OCI-LY3 (cell line): ENCODE measurements at regions not wholly inside any gene's neighbourhood (a gene's known extent, or its start where the extent isn't known, plus 50 kb on each side); places are given as distances from the start of the nearest gene placed in this dataset.

Experiments used
- CTCF ChIP-seq: fragments of 200-600, 300-600 bp; sonication (generic); IDR thresholded peaks from 2 replicates; pipeline ENCODE4 v1.5.1; 2014; ENCODE audit warnings: antibody characterized with exemption, low read length, low read depth
- EZH2phosphoT487 ChIP-seq: fragments of 200-600 bp; shearing (Covaris generic); IDR thresholded peaks from 2 replicates; pipeline ENCODE4 v1.6.1; 2018; ENCODE audit warnings: antibody characterized with exemption, mixed run types, low read depth

- TF ChIP-seq CTCF: no peak
- no peak for TF ChIP-seq EZH2phosphoT487
Observed at GRCh38 chr6:55058682-55059081, 115.6 kb upstream of the HCRTR2 start.
